Endothelial cell of umbilical vein (primary cell): ENCODE measurements at regions not wholly inside any gene's neighbourhood (a gene's known extent, or its start where the extent isn't known, plus 50 kb on each side); places are given as distances from the start of the nearest gene placed in this dataset.

Experiments used
- BruUV-seq: library from RNA; stranded (reverse); fragments of 400-500 nt; replicated peaks from 2 replicates; lab custom pipeline; 2021; lab: Mats Ljungman, UMichigan
- CTCF ChIA-PET: fragments of 300-600, 350-600 bp; sonication (Branson Sonifier 250); formaldehyde crosslinking; loops from one replicate; lab custom pipeline; 2021; ENCODE audit warnings: antibody characterized with exemption, inconsistent platforms; lab: Charles Lee
- POLR2A ChIA-PET: fragments of 300-600, 350-600 bp; sonication (Branson Sonifier 250); formaldehyde crosslinking; loops from one replicate; lab custom pipeline; 2021; ENCODE audit warnings: antibody characterized with exemption, inconsistent platforms; lab: Charles Lee
- DNase-seq: peaks from one replicate; pipeline ENCODE4 v3.0.0-alpha.2; 2011; ENCODE audit warnings: low read depth, low spot score
- FAIRE-seq: peaks from 2 replicates; lab custom pipeline; 2011; peaks lifted over from hg19 to GRCh38; lab: Jason Lieb, UNC
- H2AFZ ChIP-seq: 2 replicates; pipeline ENCODE4 v1.6.0; 2012; ENCODE audit warnings: low read depth, low read length, control low read depth, inconsistent platforms
- H3K27ac ChIP-seq: 2 replicates; pipeline ENCODE4 v1.5.1; 2011; ENCODE audit warnings: low read depth, mild to moderate bottlenecking, control low read depth, low read length, moderate library complexity; ENCODE audit not compliant: insufficient read depth
- H3K27me3 ChIP-seq, 2 experiments: 2 replicates each; pipeline versions ENCODE4 v1.6.0 to v1.6.1; 2011; ENCODE audit warnings: low read length in 2 of 2, mixed read lengths in 1 of 2; ENCODE audit not compliant: control insufficient read depth in 2 of 2, insufficient read depth in 2 of 2
- H3K36me3 ChIP-seq, 2 experiments: 2 replicates in 1 of 2; 3 replicates in 1 of 2; pipeline ENCODE4 v1.5.1; 2011; ENCODE audit warnings: low read length in 2 of 2, mild to moderate bottlenecking in 1 of 2, moderate library complexity in 1 of 2; ENCODE audit not compliant: control insufficient read depth in 2 of 2, insufficient read depth in 2 of 2; ENCODE audit errors: extremely low read depth in 1 of 2
- H3K4me1 ChIP-seq: 3 replicates; pipeline ENCODE4 v1.5.1; 2011; ENCODE audit warnings: mild to moderate bottlenecking, low read length; ENCODE audit not compliant: control insufficient read depth, insufficient read depth; ENCODE audit errors: extremely low read depth
- H3K4me2 ChIP-seq: 2 replicates; pipeline ENCODE4 v1.6.1; 2011; ENCODE audit warnings: low read length, control low read depth, mixed read lengths; ENCODE audit not compliant: insufficient read depth
- H3K4me3 ChIP-seq, 3 experiments: fragments of 200-600 bp in 1 of 3; sonication (generic), shearing (Covaris generic) in 1 of 3; replicated peaks in 1 of 3; 2 replicates each; pipeline ENCODE4 v1.5.1; 2011 to 2016; ENCODE audit warnings: control low read depth in 3 of 3, low read length in 3 of 3, mild to moderate bottlenecking in 2 of 3, inconsistent platforms in 1 of 3, low read depth in 1 of 3, moderate library complexity in 1 of 3; ENCODE audit not compliant: insufficient read depth in 1 of 3
- H3K79me2 ChIP-seq: 2 replicates; pipeline ENCODE4 v1.6.0; 2012; ENCODE audit warnings: low read length, inconsistent platforms; ENCODE audit not compliant: control insufficient read depth, insufficient read depth
- H3K9ac ChIP-seq: replicated peaks from 2 replicates; pipeline ENCODE3; 2011; ENCODE audit warnings: low read length, control low read depth; ENCODE audit not compliant: insufficient read depth; ENCODE audit errors: extremely low read depth
- H3K9me1 ChIP-seq: replicated peaks from 3 replicates; pipeline ENCODE4 v1.6.0; 2011; ENCODE audit warnings: mild to moderate bottlenecking, low read length; ENCODE audit not compliant: control insufficient read depth, insufficient read depth; ENCODE audit errors: extremely low read depth
- H3K9me3 ChIP-seq: replicated peaks from 2 replicates; pipeline ENCODE4 v1.5.1; 2012; ENCODE audit warnings: low read length, inconsistent platforms; ENCODE audit not compliant: control insufficient read depth, insufficient read depth
- H4K20me1 ChIP-seq: replicated peaks from 2 replicates; pipeline ENCODE3; 2011; ENCODE audit warnings: mild to moderate bottlenecking, low read length; ENCODE audit not compliant: control insufficient read depth, insufficient read depth; ENCODE audit errors: extremely low read depth
- EZH2 ChIP-seq: IDR thresholded peaks from 2 replicates; pipeline ENCODE4 v1.6.1; 2012; ENCODE audit warnings: borderline replicate concordance, low read depth, mild to moderate bottlenecking, moderate library complexity, low read length, inconsistent platforms; ENCODE audit not compliant: severe bottlenecking
- FOS ChIP-seq: IDR thresholded peaks from 2 replicates; pipeline ENCODE4 v1.6.1; 2011; ENCODE audit warnings: mild to moderate bottlenecking, low read length, moderate library complexity, borderline replicate concordance; ENCODE audit not compliant: insufficient read depth
- GATA2 ChIP-seq: IDR thresholded peaks from 2 replicates; pipeline ENCODE4 v1.7.0; 2011; ENCODE audit warnings: low read depth, mild to moderate bottlenecking, moderate library complexity, mixed read lengths, low read length; ENCODE audit not compliant: insufficient read length, insufficient read depth
- JUN ChIP-seq: IDR thresholded peaks from 2 replicates; pipeline ENCODE4 v1.6.1; 2011; ENCODE audit warnings: borderline replicate concordance, low read depth; ENCODE audit not compliant: insufficient read length, insufficient read depth
- MYC ChIP-seq: IDR thresholded peaks from one replicate; pipeline ENCODE4 v1.6.1; 2011; ENCODE audit warnings: mild to moderate bottlenecking, low read depth, low read length
- POLR2A ChIP-seq: IDR thresholded peaks from 2 replicates; pipeline ENCODE4 v1.6.1; 2012; ENCODE audit warnings: low read depth, mild to moderate bottlenecking, control low read depth, low read length
- POLR2AphosphoS5 ChIP-seq: IDR thresholded peaks from 2 replicates; pipeline ENCODE4 v1.6.1; 2012; ENCODE audit warnings: low read depth, mild to moderate bottlenecking, control low read depth, low read length, moderate library complexity; ENCODE audit not compliant: insufficient read depth
- dilution Hi-C: fragments of 300-500 bp; cut with MboI; formaldehyde crosslinking; loops from one replicate; pipeline ENCODE4 v1.15.0; 2019; ENCODE audit warnings: low sequenced_read_pairs; ENCODE audit not compliant: extremely low pct_ligation_motif_present
- intact Hi-C: fragments of 100-400 bp; cut with micrococcal nuclease; formaldehyde crosslinking; loops from one replicate; pipeline ENCODE4 v1.10.0; 2022
- TF ChIP-seq, protein P1 (sequence below), 2 donors: IDR thresholded peaks; 1 replicate in 1 of 2; 2 replicates in 1 of 2; pipeline ENCODE4 v1.5.1; 2011; ENCODE audit warnings: low read length in 2 of 2, mild to moderate bottlenecking in 2 of 2, moderate library complexity in 2 of 2, control low read depth in 1 of 2, inconsistent platforms in 1 of 2, low read depth in 1 of 2; ENCODE audit not compliant: insufficient read depth in 1 of 2; ENCODE audit errors: extremely low read depth in 1 of 2
- TF ChIP-seq, protein P2 (sequence below): IDR thresholded peaks from 2 replicates; pipeline ENCODE4 v1.6.1; 2011; ENCODE audit not compliant: insufficient read depth, insufficient read length

DNA sequence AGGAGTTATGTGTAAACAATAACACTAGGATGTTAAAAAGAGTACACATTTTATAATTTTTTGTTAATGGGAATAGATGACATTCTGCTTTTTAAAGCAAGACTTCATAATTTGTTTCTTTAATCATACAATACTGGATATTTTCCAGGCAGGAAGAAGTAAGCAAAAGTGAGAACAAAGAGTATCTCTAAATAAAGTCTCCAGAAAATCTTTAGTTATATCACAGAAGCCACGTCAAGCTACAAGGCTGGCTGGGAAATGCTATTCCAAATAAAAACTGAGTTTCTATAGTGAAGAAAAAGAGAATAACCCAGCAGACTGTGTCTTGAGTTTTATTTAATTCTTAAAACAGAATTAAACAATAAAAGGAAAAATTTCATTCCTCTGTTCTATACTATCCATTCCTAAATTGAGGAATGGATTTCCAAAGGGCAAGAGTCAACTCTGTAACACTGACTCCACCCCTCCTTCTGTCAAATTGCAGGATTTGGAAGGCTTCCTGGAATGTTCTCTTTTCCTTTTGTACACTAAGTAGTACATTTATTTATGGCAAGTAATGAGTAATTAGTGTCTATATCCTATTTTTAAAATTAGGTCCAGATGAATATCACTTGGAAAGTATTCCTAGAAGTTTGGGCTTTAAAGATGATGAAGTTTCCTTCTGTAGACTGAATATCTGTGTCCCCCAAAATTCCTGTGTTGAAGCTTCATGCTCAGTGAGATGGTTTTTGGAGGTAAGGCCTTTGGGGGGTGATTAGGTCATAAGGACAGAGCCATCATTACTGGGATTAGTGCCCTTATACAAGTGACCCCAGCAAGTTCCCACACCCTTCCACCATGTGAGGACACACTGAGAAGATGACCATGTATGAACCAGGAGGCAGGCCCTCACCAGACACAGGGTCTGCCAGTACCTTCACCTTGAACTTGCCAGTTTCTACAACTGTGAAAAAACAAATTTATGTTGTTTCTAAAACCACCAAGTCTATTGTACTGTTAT is 290.9 kb downstream of the CRPPA start:
- Histone ChIP-seq H3K36me3 (no peaks in the 10 kb centered on the region), H3K9me3 (no peaks in the 10 kb centered on the region), H3K4me3 (no peak overlapping the region), H3K79me2 (no peaks in the 10 kb centered on the region), H3K9me1 (no peaks in the 10 kb centered on the region), H4K20me1 (no peaks in the 10 kb centered on the region), H3K9ac (no peak overlapping the region), H3K4me2 (peak overlapping the region; percentile 43), H3K4me1 (peaks cover 22% of the 10 kb centered on the region), H3K27ac (peak overlapping the region; percentile 47), H2AFZ (no peak overlapping the region), H3K27me3 (no peaks in the 10 kb centered on the region)
- FAIRE-seq = no peak
- dilution Hi-C loops = no loop called here
- CTCF ChIA-PET = interaction anchor here (1.2 to 1.8 kb wide), 3 partner anchors 32 to 434 kb away, joined by 3 to 10 read pairs (median 3); no protein-coding TSS in a partner anchor
- no TSS peak for BruUV-seq
- DNase-seq = peak; percentile 44
- POLR2A ChIA-PET = no interaction called here
- intact Hi-C loops = no loop called here
- TF ChIP-seq POLR2A = no peak
- TF ChIP-seq, protein P1, sequence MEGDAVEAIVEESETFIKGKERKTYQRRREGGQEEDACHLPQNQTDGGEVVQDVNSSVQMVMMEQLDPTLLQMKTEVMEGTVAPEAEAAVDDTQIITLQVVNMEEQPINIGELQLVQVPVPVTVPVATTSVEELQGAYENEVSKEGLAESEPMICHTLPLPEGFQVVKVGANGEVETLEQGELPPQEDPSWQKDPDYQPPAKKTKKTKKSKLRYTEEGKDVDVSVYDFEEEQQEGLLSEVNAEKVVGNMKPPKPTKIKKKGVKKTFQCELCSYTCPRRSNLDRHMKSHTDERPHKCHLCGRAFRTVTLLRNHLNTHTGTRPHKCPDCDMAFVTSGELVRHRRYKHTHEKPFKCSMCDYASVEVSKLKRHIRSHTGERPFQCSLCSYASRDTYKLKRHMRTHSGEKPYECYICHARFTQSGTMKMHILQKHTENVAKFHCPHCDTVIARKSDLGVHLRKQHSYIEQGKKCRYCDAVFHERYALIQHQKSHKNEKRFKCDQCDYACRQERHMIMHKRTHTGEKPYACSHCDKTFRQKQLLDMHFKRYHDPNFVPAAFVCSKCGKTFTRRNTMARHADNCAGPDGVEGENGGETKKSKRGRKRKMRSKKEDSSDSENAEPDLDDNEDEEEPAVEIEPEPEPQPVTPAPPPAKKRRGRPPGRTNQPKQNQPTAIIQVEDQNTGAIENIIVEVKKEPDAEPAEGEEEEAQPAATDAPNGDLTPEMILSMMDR (IDR thresholded peaks at IDR 0.05; ENCODE audit: extremely low read depth in 1 of 2, insufficient read depth in 1 of 2, low read depth in 1 of 2, low read length in 2 of 2) = no peak
- peak; percentile 33 for TF ChIP-seq GATA2
- TF ChIP-seq EZH2 = no peak
- TF ChIP-seq FOS = peak; percentile 9
- TF ChIP-seq, protein P2, sequence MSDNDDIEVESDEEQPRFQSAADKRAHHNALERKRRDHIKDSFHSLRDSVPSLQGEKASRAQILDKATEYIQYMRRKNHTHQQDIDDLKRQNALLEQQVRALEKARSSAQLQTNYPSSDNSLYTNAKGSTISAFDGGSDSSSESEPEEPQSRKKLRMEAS = no peak
- no peak for TF ChIP-seq MYC
- peak; percentile 26 for TF ChIP-seq JUN
- TF ChIP-seq POLR2AphosphoS5 = no peak
